K562 (cell line): ENCODE measurements at regions not wholly inside any gene's neighbourhood (a gene's known extent, or its start where the extent isn't known, plus 50 kb on each side); places are given as distances from the start of the nearest gene placed in this dataset.

Experiments used
- ATAC-seq: fragments of 200-7000 bp; cut with Tn5 transposase; 3 replicates; pipeline ENCODE4 v1.9.1; 2020; ENCODE audit warnings: moderate library complexity
- BruUV-seq: library from RNA; stranded (reverse); fragments of 400-500 nt; replicated peaks from 2 replicates; lab custom pipeline; 2021; lab: Mats Ljungman, UMichigan
- CTCF ChIA-PET: fragments of 300-600 bp; formaldehyde crosslinking; extraction: SDS; loops from one replicate; lab custom pipeline; 2021; ENCODE audit warnings: low intra/inter-chr PET ratio; lab: Yijun Ruan, JAX
- POLR2A ChIA-PET: fragments of 300-600, 350-650 bp; sonication (Branson Sonifier 250); formaldehyde crosslinking; extraction: SDS; loops from one replicate; lab custom pipeline; 2021; ENCODE audit warnings: antibody characterized with exemption, inconsistent platforms; lab: Yijun Ruan, JAX
- DNase-seq, 4 experiments: peaks; one replicate each; pipeline versions ENCODE4 v3.0.0 to v3.0.0-alpha.2; 2011 to 2018; ENCODE audit warnings: low spot score in 3 of 4, mixed read lengths in 3 of 4; ENCODE audit errors: extremely low read depth in 1 of 4
- FAIRE-seq: peaks from 2 replicates; lab custom pipeline; 2011; peaks lifted over from hg19 to GRCh38; lab: Jason Lieb, UNC
- H2AFZ ChIP-seq: 2 replicates; pipeline ENCODE4 v1.6.0; 2011; ENCODE audit warnings: low read depth, low read length, control low read depth, inconsistent platforms
- H3K27ac ChIP-seq: fragments of 200-600 bp; 3 replicates; pipeline ENCODE4 v1.8.0; 2011; ENCODE audit warnings: low read depth, mild to moderate bottlenecking, control low read depth, inconsistent platforms, low read length, moderate library complexity, mixed read lengths; ENCODE audit errors: extremely low read depth
- H3K27me3 ChIP-seq, 2 experiments: fragments of 300-600 bp in 1 of 2; 2 replicates in 1 of 2; 3 replicates in 1 of 2; pipeline versions ENCODE4 v1.6.0 to v1.8.0; 2011; ENCODE audit warnings: inconsistent platforms in 2 of 2, low read length in 2 of 2, mild to moderate bottlenecking in 1 of 2, mixed read lengths in 1 of 2, moderate library complexity in 1 of 2; ENCODE audit not compliant: control insufficient read depth in 2 of 2, insufficient read depth in 2 of 2
- H3K36me3 ChIP-seq: fragments of 300-600 bp; 3 replicates; pipeline ENCODE4 v1.8.0; 2011; ENCODE audit warnings: mild to moderate bottlenecking, low read length, inconsistent platforms; ENCODE audit not compliant: control insufficient read depth, insufficient read depth
- H3K4me1 ChIP-seq, 2 experiments: fragments of 200-600 bp in 1 of 2; replicated peaks in 1 of 2; 2 replicates in 1 of 2; 3 replicates in 1 of 2; pipeline versions ENCODE4 v1.5.1 to v1.8.0; 2011; ENCODE audit warnings: inconsistent platforms in 2 of 2, low read length in 2 of 2, mild to moderate bottlenecking in 1 of 2, mixed read lengths in 1 of 2, moderate library complexity in 1 of 2; ENCODE audit not compliant: control insufficient read depth in 2 of 2, insufficient read depth in 2 of 2
- H3K4me2 ChIP-seq: 2 replicates; pipeline ENCODE4 v1.6.1; 2011; ENCODE audit warnings: low read length, control low read depth, inconsistent platforms, mixed read lengths; ENCODE audit not compliant: insufficient read depth
- H3K4me3 ChIP-seq: fragments of 200-600 bp; sonication (generic), shearing (Covaris generic); 2 replicates; pipeline ENCODE4 v1.5.1; 2016; ENCODE audit warnings: control low read depth, inconsistent platforms
- H3K79me2 ChIP-seq: fragments of 200-600 bp; 3 replicates; pipeline ENCODE4 v1.8.0; 2011; ENCODE audit warnings: low read length, inconsistent platforms; ENCODE audit not compliant: control insufficient read depth, insufficient read depth
- H3K9ac ChIP-seq, 2 experiments: 2 replicates each; pipeline versions ENCODE4 v1.6.0 to v1.6.1; 2011; ENCODE audit warnings: low read depth in 2 of 2, low read length in 2 of 2, control low read depth in 1 of 2, inconsistent platforms in 1 of 2, mild to moderate bottlenecking in 1 of 2, mixed read lengths in 1 of 2; ENCODE audit not compliant: insufficient read depth in 1 of 2
- H3K9me1 ChIP-seq: one replicate; pipeline ENCODE4 v1.6.0; 2011; ENCODE audit warnings: inconsistent platforms, mild to moderate bottlenecking, low read length, moderate library complexity; ENCODE audit not compliant: control insufficient read depth, insufficient read depth
- H3K9me3 ChIP-seq: replicated peaks from 2 replicates; pipeline ENCODE4 v1.5.1; 2011; ENCODE audit warnings: low read depth, low read length, inconsistent platforms; ENCODE audit not compliant: control insufficient read depth, insufficient read depth
- H4K20me1 ChIP-seq: replicated peaks from 2 replicates; pipeline ENCODE4 v1.6.1; 2011; ENCODE audit warnings: low read length, inconsistent platforms, mixed read lengths; ENCODE audit not compliant: control insufficient read depth, insufficient read depth
- E2F5 ChIP-seq: sonication (generic); formaldehyde crosslinking; IDR thresholded peaks from 2 replicates; pipeline ENCODE4 v1.8.0; 2022; ENCODE audit warnings: mild to moderate bottlenecking, missing genetic modification reagents
- GATAD2A ChIP-seq: fragments of 450-650 bp; IDR thresholded peaks from 2 replicates; pipeline ENCODE4 v1.6.1; 2017
- HNRNPLL ChIP-seq: fragments of 200-400 bp; formaldehyde crosslinking; IDR thresholded peaks from 2 replicates; pipeline ENCODE4 v1.6.1; 2017; ENCODE audit warnings: low read length, low read depth, mild to moderate bottlenecking; ENCODE audit not compliant: poor library complexity, severe bottlenecking
- RBM34 ChIP-seq: fragments of 200-400 bp; formaldehyde crosslinking; IDR thresholded peaks from 2 replicates; pipeline ENCODE4 v1.6.1; 2018; ENCODE audit warnings: low read length, borderline replicate concordance; ENCODE audit not compliant: insufficient read depth
- ZNF12 ChIP-seq: sonication (generic); formaldehyde crosslinking; IDR thresholded peaks from 2 replicates; pipeline ENCODE4 v1.4.0; 2020; ENCODE audit warnings: mild to moderate bottlenecking, missing genetic modification reagents
- WGBS: fragments of 100-300 bp; shearing (Covaris generic); methylation state at CpG from one replicate; pipeline ENCODE4 v1.1.6; 2016; ENCODE audit warnings: low coverage, mixed read lengths; ENCODE audit not compliant: insufficient coverage; ENCODE audit errors: missing lambda C conversion rate; 5-methylcytosine and 5-hydroxymethylcytosine counted together
- in situ Hi-C: fragments of 300-500 bp; cut with MboI; formaldehyde crosslinking; loops from 4 replicates; pipeline ENCODE4 v1.15.0; 2018; ENCODE audit warnings: inconsistent platforms, mixed read lengths
- intact Hi-C: fragments of 100-400 bp; cut with micrococcal nuclease; formaldehyde crosslinking; loops from 2 replicates; pipeline ENCODE4 v1.14.2; 2022

- FAIRE-seq (no peak), ATAC-seq (no peak), DNase-seq (no peak)
- TF ChIP-seq RBM34, result no peak
- no peak for TF ChIP-seq HNRNPLL
- no peak for TF ChIP-seq GATAD2A
- TF ChIP-seq E2F5 (CRISPR knock-in tag), result no peak
- TF ChIP-seq ZNF12, result peak; percentile 88
- Histone ChIP-seq H2AFZ (no peak overlapping the region), H3K9ac (no peak overlapping the region), H3K9me3 (no peaks in the 10 kb centered on the region), H3K4me1 (no peaks in the 10 kb centered on the region), H4K20me1 (no peaks in the 10 kb centered on the region; the same call in 1 of the 2 replicates), H3K27me3 (peaks cover 27 to 32% of the 10 kb centered on the region in 2 experiments; a peak in 4 of 5 replicates), H3K27ac (no peak overlapping the region), H3K9me1 (no peaks in the 10 kb centered on the region), H3K36me3 (no peaks in the 10 kb centered on the region), H3K79me2 (no peaks in the 10 kb centered on the region), H3K4me2 (no peak overlapping the region), H3K4me3 (no peak overlapping the region)
- 0% methylated on average over 2 of the region's 2 CpGs for WGBS
- intact Hi-C loops, result no loop called here
- in situ Hi-C loops, result no loop called here
- ChIA-PET POLR2A (interaction anchor here (0.7 kb wide), 1 partner anchor 29 kb away, joined by 3 read pairs; no protein-coding TSS in a partner anchor), CTCF (no interaction called here)
- BruUV-seq, result no TSS peak
Observed at GRCh38 chr2:45284621-45284995, 275.4 kb upstream of the SIX2 start.
